ENCODE measurements at regions not wholly inside any gene's neighbourhood (a gene's known extent, or its start where the extent isn't known, plus 50 kb on each side); places are given as distances from the start of the nearest gene placed in this dataset.

DNA sequence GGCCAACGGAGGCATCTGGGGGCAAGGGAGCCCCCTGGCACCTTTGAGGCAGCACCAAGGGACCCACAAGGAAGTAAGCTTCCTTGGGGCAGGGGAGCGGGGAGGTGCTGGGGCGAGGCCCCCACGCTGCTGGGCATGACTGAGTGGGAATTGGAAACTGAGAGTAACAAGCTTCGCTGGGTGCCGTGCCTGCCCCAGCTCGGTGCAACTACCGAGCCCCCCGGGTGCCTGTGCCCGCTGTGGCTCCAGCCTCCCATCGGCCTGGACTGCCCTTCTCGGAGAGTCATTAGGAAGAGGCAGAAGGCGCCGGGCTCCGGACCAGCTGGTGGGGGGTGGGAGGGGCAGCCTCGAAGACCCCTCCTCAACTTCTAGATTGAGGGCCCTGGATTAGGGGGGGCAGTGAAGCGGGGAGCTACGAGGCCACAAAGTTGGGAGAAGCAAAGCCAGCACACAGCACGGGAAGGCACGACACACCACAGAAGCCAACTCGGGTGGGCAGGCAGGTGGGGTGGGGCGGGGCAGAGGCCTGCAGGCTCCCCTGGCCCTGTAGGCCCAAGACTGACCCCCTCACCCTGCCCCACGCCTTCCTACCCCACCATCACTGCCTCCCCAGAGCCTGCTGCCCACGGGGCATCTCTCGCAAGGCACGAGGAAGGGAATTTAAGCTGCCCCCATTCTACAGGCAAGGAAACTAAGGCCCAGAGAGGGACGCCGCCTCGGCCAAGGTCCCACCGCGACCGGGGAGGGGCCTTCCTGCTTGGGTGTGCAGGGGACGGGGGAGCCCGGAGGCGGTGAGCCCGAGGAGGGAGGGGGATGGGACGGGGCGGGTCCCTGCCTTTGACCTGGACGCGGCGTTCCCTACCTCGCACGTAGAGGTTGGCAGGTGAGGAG lies 83.2 kb downstream of the PTPRS start:
- no peak overlapping the region for H3K9ac ChIP-seq (ENCODE audit: extremely low read depth, insufficient read length, low read length)
- H2BK5ac ChIP-seq (ENCODE audit: insufficient read length, low read length): no peak overlapping the region
- no peaks in the 10 kb centered on the region for H3K4me1 ChIP-seq (ENCODE audit: insufficient read depth, low read length)
- H2AK5ac ChIP-seq (ENCODE audit: insufficient read length, low read length): no peak overlapping the region
- no peak overlapping the region for H2BK12ac ChIP-seq (ENCODE audit: insufficient read length, low read depth, low read length)
- H3K27ac Mint-ChIP-seq: no peak overlapping the region
- no peak overlapping the region for H3K14ac ChIP-seq (ENCODE audit: insufficient read depth, low read length)
- no peak overlapping the region for H2BK120ac ChIP-seq (ENCODE audit: low read depth, low read length, poor library complexity, severe bottlenecking)
- no peaks in the 10 kb centered on the region for H4K20me1 ChIP-seq (ENCODE audit: control insufficient read depth, insufficient read depth, insufficient read length)
- no peaks in the 10 kb centered on the region for H3K27me3 Mint-ChIP-seq (ENCODE audit: low read depth)
- H3K4ac ChIP-seq (ENCODE audit: low read depth, low read length): no peak overlapping the region
- H3K4me2 ChIP-seq (ENCODE audit: insufficient read depth, insufficient read length, low read length): no peak overlapping the region
- H3K79me2 ChIP-seq (ENCODE audit: insufficient read depth, low read length): no peaks in the 10 kb centered on the region
- no peak overlapping the region for H4K5ac ChIP-seq (ENCODE audit: insufficient read length, low read depth, low read length)
- no peaks in the 10 kb centered on the region for H3K4me1 Mint-ChIP-seq
- no peak overlapping the region for H4K91ac ChIP-seq (ENCODE audit: insufficient read length, low read depth, low read length)
- no peaks in the 10 kb centered on the region for H3K9me3 ChIP-seq (ENCODE audit: control insufficient read depth, low read depth, low read length)
- no peak overlapping the region for H3K27ac ChIP-seq (ENCODE audit: insufficient read length, low read depth, low read length)
- H2AFZ ChIP-seq (ENCODE audit: low read length): no peak overlapping the region
- H3K56ac ChIP-seq (ENCODE audit: insufficient read length, low read depth, low read length): no peak overlapping the region
- H3T11ph ChIP-seq (ENCODE audit: low read length): no peak overlapping the region
- no peak for DNase-seq
- no peak overlapping the region for H3K23ac ChIP-seq (ENCODE audit: insufficient read length, low read depth, low read length)
- H3K36me3 Mint-ChIP-seq (ENCODE audit: insufficient read depth in 1 of 3, low read depth in 3 of 3): peaks cover 49 to 86% (median 75%) of the 10 kb centered on the region in 3 experiments
- H3K27me3 ChIP-seq (ENCODE audit: insufficient read depth, low read length): no peaks in the 10 kb centered on the region
- no peak overlapping the region for H2BK20ac ChIP-seq (ENCODE audit: low read depth, low read length, poor library complexity, severe bottlenecking)
- H4K8ac ChIP-seq (replicated peaks; ENCODE audit: insufficient read length, low read depth, low read length): no peak overlapping the region
- WGBS (ENCODE audit: extremely low coverage, insufficient read length, low lambda C conversion rate): no CpG with 5 or more reads among the region's 43 CpGs
- no peaks in the 10 kb centered on the region for H3K23me2 ChIP-seq (ENCODE audit: insufficient read length, low read depth, low read length, poor library complexity, severe bottlenecking)
- H3K4me3 Mint-ChIP-seq: no peak overlapping the region
- H3K9me3 Mint-ChIP-seq: peaks cover 8 to 21% of the 10 kb centered on the region in 2 experiments
- H3K79me1 ChIP-seq (ENCODE audit: insufficient read depth, low read depth, low read length, poor library complexity, severe bottlenecking): no peaks in the 10 kb centered on the region
- H2BK15ac ChIP-seq (ENCODE audit: low read depth, low read length): no peak overlapping the region
- TF ChIP-seq, protein P1, sequence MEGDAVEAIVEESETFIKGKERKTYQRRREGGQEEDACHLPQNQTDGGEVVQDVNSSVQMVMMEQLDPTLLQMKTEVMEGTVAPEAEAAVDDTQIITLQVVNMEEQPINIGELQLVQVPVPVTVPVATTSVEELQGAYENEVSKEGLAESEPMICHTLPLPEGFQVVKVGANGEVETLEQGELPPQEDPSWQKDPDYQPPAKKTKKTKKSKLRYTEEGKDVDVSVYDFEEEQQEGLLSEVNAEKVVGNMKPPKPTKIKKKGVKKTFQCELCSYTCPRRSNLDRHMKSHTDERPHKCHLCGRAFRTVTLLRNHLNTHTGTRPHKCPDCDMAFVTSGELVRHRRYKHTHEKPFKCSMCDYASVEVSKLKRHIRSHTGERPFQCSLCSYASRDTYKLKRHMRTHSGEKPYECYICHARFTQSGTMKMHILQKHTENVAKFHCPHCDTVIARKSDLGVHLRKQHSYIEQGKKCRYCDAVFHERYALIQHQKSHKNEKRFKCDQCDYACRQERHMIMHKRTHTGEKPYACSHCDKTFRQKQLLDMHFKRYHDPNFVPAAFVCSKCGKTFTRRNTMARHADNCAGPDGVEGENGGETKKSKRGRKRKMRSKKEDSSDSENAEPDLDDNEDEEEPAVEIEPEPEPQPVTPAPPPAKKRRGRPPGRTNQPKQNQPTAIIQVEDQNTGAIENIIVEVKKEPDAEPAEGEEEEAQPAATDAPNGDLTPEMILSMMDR (conservative IDR thresholded peaks at IDR 0.05): no peak
- H3K18ac ChIP-seq (ENCODE audit: insufficient read length, low read depth, low read length): no peak overlapping the region
